Peyer's patch (tissue), 4 donors: ENCODE measurements at regions not wholly inside any gene's neighbourhood (a gene's known extent, or its start where the extent isn't known, plus 50 kb on each side); places are given as distances from the start of the nearest gene placed in this dataset.

ENCODE experiments used
- DNase-seq, 3 donors: peaks; one replicate each; pipeline ENCODE4 v3.0.0-alpha.2; 2017 to 2019
- H3K27ac ChIP-seq, 4 donors: fragments of 200-600 bp; sonication (generic); one replicate each; pipeline ENCODE4 v1.5.1; 2016 to 2019
- H3K27me3 ChIP-seq, 2 donors: fragments of 200-600 bp; sonication (generic); one replicate each; pipeline ENCODE4 v1.5.1; 2019
- H3K36me3 ChIP-seq, 3 donors: fragments of 200-600 bp; sonication (generic); one replicate each; pipeline ENCODE4 v1.5.1; 2016 to 2019
- H3K4me1 ChIP-seq, 4 donors: fragments of 200-600 bp; sonication (generic); one replicate each; pipeline ENCODE4 v1.5.1; 2016 to 2019
- H3K4me3 ChIP-seq, 4 donors: fragments of 200-600 bp; sonication (generic); 1 replicate in 3 of 4; 2 replicates in 1 of 4; pipeline ENCODE4 v1.5.1; 2016 to 2019; ENCODE audit warnings: mild to moderate bottlenecking in 1 of 4
- H3K9me3 ChIP-seq, 4 donors: fragments of 200-600 bp; sonication (generic); one replicate each; pipeline ENCODE4 v1.5.1; 2016 to 2019; ENCODE audit warnings: mild to moderate bottlenecking in 1 of 4
- CTCF ChIP-seq, 6 experiments: fragments of 450-650 bp in 4 of 6; fragments of 200-600 bp in 2 of 6; sonication (generic) in 1 of 6; IDR thresholded peaks; one replicate each; pipeline ENCODE4 v1.5.1; 2017 to 2019; ENCODE audit warnings: antibody characterized with exemption in 6 of 6, mild to moderate bottlenecking in 3 of 6, moderate library complexity in 1 of 6
- POLR2A ChIP-seq, 2 donors: fragments of 450-650 bp; IDR thresholded peaks; one replicate each; pipeline ENCODE4 v1.5.1; 2017; ENCODE audit warnings: antibody characterized with exemption in 2 of 2, mild to moderate bottlenecking in 2 of 2, moderate library complexity in 2 of 2

GRCh38 chr3:135915206-135915605, 50.3 kb upstream of the PPP2R3A start:
- Histone ChIP-seq H3K9me3 (no peaks in the 10 kb centered on the region), H3K27me3 (no peaks in the 10 kb centered on the region), H3K27ac (no peak overlapping the region), H3K36me3 (no peaks in the 10 kb centered on the region), H3K4me1 (no peaks in the 10 kb centered on the region), H3K4me3 (no peak overlapping the region)
- TF ChIP-seq CTCF (IDR thresholded peaks at IDR 0.05) (no peak), POLR2A (IDR thresholded peaks at IDR 0.05) (no peak)
- DNase-seq = no peak
